H9 (cell line): ENCODE measurements at regions not wholly inside any gene's neighbourhood (a gene's known extent, or its start where the extent isn't known, plus 50 kb on each side); places are given as distances from the start of the nearest gene placed in this dataset.

ENCODE experiments used
- DNase-seq: peaks from one replicate; pipeline ENCODE4 v3.0.0-alpha.2; 2017
- H2AFZ ChIP-seq: one replicate; pipeline ENCODE4 v1.6.1; 2013; ENCODE audit warnings: mild to moderate bottlenecking, low read length, control low read depth, moderate library complexity
- H2AK5ac ChIP-seq: 2 replicates; pipeline ENCODE4 v1.6.1; 2013; ENCODE audit warnings: low read length, control low read depth, mixed read lengths; ENCODE audit not compliant: insufficient read length
- H2BK120ac ChIP-seq: one replicate; pipeline ENCODE4 v1.6.1; 2013; ENCODE audit warnings: low read depth, mild to moderate bottlenecking, low read length, control low read depth, inconsistent platforms; ENCODE audit not compliant: poor library complexity, severe bottlenecking
- H2BK12ac ChIP-seq: 2 replicates; pipeline ENCODE4 v1.6.1; 2013; ENCODE audit warnings: low read length, control low read depth, mixed read lengths, low read depth; ENCODE audit not compliant: insufficient read length
- H2BK15ac ChIP-seq: 2 replicates; pipeline ENCODE4 v1.6.1; 2013; ENCODE audit warnings: low read depth, low read length, control low read depth
- H2BK20ac ChIP-seq: one replicate; pipeline ENCODE4 v1.6.1; 2013; ENCODE audit warnings: low read depth, mild to moderate bottlenecking, low read length, control low read depth, inconsistent platforms; ENCODE audit not compliant: poor library complexity, severe bottlenecking
- H2BK5ac ChIP-seq: 2 replicates; pipeline ENCODE4 v1.6.1; 2013; ENCODE audit warnings: low read length, control low read depth, mixed read lengths; ENCODE audit not compliant: insufficient read length
- H3K14ac ChIP-seq: 2 replicates; pipeline ENCODE4 v1.6.1; 2013; ENCODE audit warnings: low read length, control low read depth; ENCODE audit not compliant: insufficient read depth
- H3K18ac ChIP-seq: 2 replicates; pipeline ENCODE4 v1.6.1; 2013; ENCODE audit warnings: low read depth, mild to moderate bottlenecking, mixed read lengths, low read length, control low read depth; ENCODE audit not compliant: insufficient read length
- H3K23ac ChIP-seq: 2 replicates; pipeline ENCODE4 v1.6.1; 2013; ENCODE audit warnings: low read length, control low read depth, mixed read lengths, low read depth; ENCODE audit not compliant: insufficient read length
- H3K23me2 ChIP-seq: 2 replicates; pipeline ENCODE4 v1.6.1; 2013; ENCODE audit warnings: low read depth, mild to moderate bottlenecking, mixed read lengths, low read length, control low read depth; ENCODE audit not compliant: insufficient read length, poor library complexity, severe bottlenecking
- H3K27ac ChIP-seq: 2 replicates; pipeline ENCODE4 v1.5.1; 2013; ENCODE audit warnings: low read length, control low read depth, mixed read lengths, low read depth; ENCODE audit not compliant: insufficient read length
- H3K27me3 ChIP-seq: 2 replicates; pipeline ENCODE4 v1.6.1; 2013; ENCODE audit warnings: low read length, control low read depth, inconsistent platforms; ENCODE audit not compliant: insufficient read depth
- H3K4ac ChIP-seq: 2 replicates; pipeline ENCODE4 v1.6.1; 2013; ENCODE audit warnings: low read depth, mild to moderate bottlenecking, control low read depth, inconsistent platforms, low read length, moderate library complexity
- H3K4me1 ChIP-seq: 2 replicates; pipeline ENCODE4 v1.6.1; 2013; ENCODE audit warnings: low read length, control low read depth, inconsistent platforms; ENCODE audit not compliant: insufficient read depth
- H3K4me2 ChIP-seq: 2 replicates; pipeline ENCODE4 v1.6.1; 2013; ENCODE audit warnings: low read length, control low read depth, mixed read lengths; ENCODE audit not compliant: insufficient read length, insufficient read depth
- H3K56ac ChIP-seq: 2 replicates; pipeline ENCODE4 v1.6.1; 2013; ENCODE audit warnings: low read depth, mild to moderate bottlenecking, mixed read lengths, low read length, control low read depth; ENCODE audit not compliant: insufficient read length
- H3K79me1 ChIP-seq: 2 replicates; pipeline ENCODE4 v1.6.1; 2013; ENCODE audit warnings: low read depth, mild to moderate bottlenecking, moderate library complexity, low read length, control low read depth, inconsistent platforms; ENCODE audit not compliant: insufficient read depth, poor library complexity, severe bottlenecking
- H3K79me2 ChIP-seq: 2 replicates; pipeline ENCODE4 v1.6.1; 2013; ENCODE audit warnings: low read length, control low read depth, inconsistent platforms; ENCODE audit not compliant: insufficient read depth
- H3K9ac ChIP-seq: 2 replicates; pipeline ENCODE4 v1.6.1; 2013; ENCODE audit warnings: low read length, control low read depth, mixed read lengths; ENCODE audit not compliant: insufficient read length; ENCODE audit errors: extremely low read depth
- H3K9me3 ChIP-seq: one replicate; pipeline ENCODE4 v1.6.1; 2013; ENCODE audit warnings: low read depth, low read length, inconsistent platforms; ENCODE audit not compliant: control insufficient read depth
- H3T11ph ChIP-seq: one replicate; pipeline ENCODE4 v1.6.1; 2013; ENCODE audit warnings: mild to moderate bottlenecking, low read length, control low read depth, inconsistent platforms
- H4K20me1 ChIP-seq: one replicate; pipeline ENCODE4 v1.6.1; 2013; ENCODE audit not compliant: control insufficient read depth, insufficient read length, insufficient read depth
- H4K5ac ChIP-seq: 2 replicates; pipeline ENCODE4 v1.6.1; 2013; ENCODE audit warnings: low read depth, mild to moderate bottlenecking, mixed read lengths, low read length, control low read depth; ENCODE audit not compliant: insufficient read length
- H4K8ac ChIP-seq: replicated peaks from 2 replicates; pipeline ENCODE4 v1.6.1; 2013; ENCODE audit warnings: low read length, control low read depth, mixed read lengths, low read depth; ENCODE audit not compliant: insufficient read length
- H4K91ac ChIP-seq: 2 replicates; pipeline ENCODE4 v1.6.1; 2013; ENCODE audit warnings: low read depth, mild to moderate bottlenecking, moderate library complexity, mixed read lengths, low read length, control low read depth; ENCODE audit not compliant: insufficient read length
- H3K27ac Mint-ChIP-seq, 3 experiments: 2 replicates in 2 of 3; 3 replicates in 1 of 3; pipeline ENCODE4 v1.8.0; 2020 to 2021; ENCODE audit warnings: mixed read lengths in 3 of 3, mild to moderate bottlenecking in 1 of 3, moderate library complexity in 1 of 3
- H3K27me3 Mint-ChIP-seq: 2 replicates; pipeline ENCODE4 v1.8.0; 2021; ENCODE audit warnings: low read depth, mild to moderate bottlenecking, moderate library complexity, mixed read lengths
- H3K36me3 Mint-ChIP-seq, 3 experiments: 2 replicates in 2 of 3; 3 replicates in 1 of 3; pipeline ENCODE4 v1.8.0; 2020 to 2021; ENCODE audit warnings: low read depth in 3 of 3, mixed read lengths in 3 of 3; ENCODE audit not compliant: insufficient read depth in 1 of 3
- H3K4me1 Mint-ChIP-seq, 2 experiments: 2 replicates each; pipeline ENCODE4 v1.8.0; 2020; ENCODE audit warnings: mixed read lengths in 2 of 2
- H3K4me3 Mint-ChIP-seq, 2 experiments: 2 replicates in 1 of 2; 3 replicates in 1 of 2; pipeline ENCODE4 v1.8.0; 2020 to 2021; ENCODE audit warnings: mild to moderate bottlenecking in 2 of 2, mixed read lengths in 2 of 2, moderate library complexity in 1 of 2
- H3K9me3 Mint-ChIP-seq, 2 experiments: 2 replicates in 1 of 2; 3 replicates in 1 of 2; pipeline ENCODE4 v1.8.0; 2020; ENCODE audit warnings: mild to moderate bottlenecking in 2 of 2, mixed read lengths in 2 of 2, moderate library complexity in 1 of 2
- CTCF ChIP-seq: fragments of 200-600 bp; sonication (generic); conservative IDR thresholded peaks from 3 replicates; pipeline ENCODE4 v1.8.0; 2021; ENCODE audit warnings: antibody characterized with exemption, mild to moderate bottlenecking
- WGBS: extraction: QIAGEN DNeasy Blood & Tissue Kit; methylation state at CpG from one replicate; pipeline ENCODE4 v1.1.7; 2013; ENCODE audit warnings: missing lambda C conversion rate, low lambda C conversion rate, mixed read lengths; ENCODE audit not compliant: insufficient read length; ENCODE audit errors: extremely low coverage; 5-methylcytosine and 5-hydroxymethylcytosine counted together

- DNase-seq = no peak
- Histone ChIP-seq H2BK120ac (no peak overlapping the region), H3K4ac (no peak overlapping the region), H3K4me1 (no peaks in the 10 kb centered on the region), H2BK12ac (no peak overlapping the region), H3K4me2 (no peak overlapping the region), H2BK20ac (no peak overlapping the region), H3K27ac (no peak overlapping the region), H2AFZ (no peak overlapping the region), H3K27me3 (no peaks in the 10 kb centered on the region), H3K18ac (no peak overlapping the region), H3K23ac (no peak overlapping the region), H3K79me1 (no peaks in the 10 kb centered on the region), H2BK15ac (no peak overlapping the region), H2BK5ac (no peak overlapping the region), H3K56ac (no peak overlapping the region), H2AK5ac (no peak overlapping the region), H3K79me2 (no peaks in the 10 kb centered on the region), H4K8ac (no peak overlapping the region), H3K14ac (no peak overlapping the region), H4K5ac (no peak overlapping the region), H3K23me2 (no peaks in the 10 kb centered on the region), H3K9me3 (no peaks in the 10 kb centered on the region), H3K9ac (no peak overlapping the region), H4K20me1 (no peaks in the 10 kb centered on the region), H3T11ph (no peak overlapping the region), H4K91ac (no peak overlapping the region)
- no peak for TF ChIP-seq CTCF
- H3K27ac Mint-ChIP-seq = no peak overlapping the region
- no peaks in the 10 kb centered on the region for H3K36me3 Mint-ChIP-seq
- H3K27me3 Mint-ChIP-seq = no peaks in the 10 kb centered on the region
- no peaks in the 10 kb centered on the region for H3K9me3 Mint-ChIP-seq
- H3K4me3 Mint-ChIP-seq = no peak overlapping the region
- no CpG with 5 or more reads among the region's 3 CpGs for WGBS
- peaks cover 10% of the 10 kb centered on the region in 2 experiments for H3K4me1 Mint-ChIP-seq
These were observed 313.3 kb upstream of the NOCT start for GRCh38 chr4:138702190-138702824.
